Right lobe of liver (tissue), 6 donors: ENCODE measurements at regions not wholly inside any gene's neighbourhood (a gene's known extent, or its start where the extent isn't known, plus 50 kb on each side); places are given as distances from the start of the nearest gene placed in this dataset.

Experiments used
- ATAC-seq, 4 donors: fragments of 200-7000 bp; cut with Tn5 transposase; one replicate each; pipeline ENCODE4 v1.9.1; 2020; ENCODE audit warnings: mild to moderate bottlenecking in 4 of 4, moderate library complexity in 4 of 4
- DNase-seq, 3 donors: peaks; one replicate each; pipeline ENCODE4 v3.0.0-alpha.2; 2020
- H3K27ac ChIP-seq, 3 donors: fragments of 200-600 bp; one replicate each; pipeline ENCODE4 v1.8.0; 2022
- H3K27me3 ChIP-seq, 2 donors: fragments of 200-600 bp; one replicate each; pipeline ENCODE4 v1.8.0; 2022
- H3K36me3 ChIP-seq, 4 donors: fragments of 200-600 bp; sonication (generic) in 1 of 4; one replicate each; pipeline versions ENCODE4 v1.5.1 to v1.8.0; 2017 to 2022; ENCODE audit warnings: control low read depth in 1 of 4
- H3K4me1 ChIP-seq, 4 donors: fragments of 200-600 bp; sonication (generic) in 1 of 4; one replicate each; pipeline versions ENCODE4 v1.5.1 to v1.8.0; 2017 to 2022; ENCODE audit warnings: control low read depth in 1 of 4
- H3K4me3 ChIP-seq, 3 donors: fragments of 200-600 bp; one replicate each; pipeline ENCODE4 v1.8.0; 2022
- H3K9me3 ChIP-seq, 4 donors: fragments of 200-600 bp; sonication (generic) in 1 of 4; one replicate each; pipeline versions ENCODE4 v1.5.1 to v1.8.0; 2017 to 2022; ENCODE audit warnings: control low read depth in 1 of 4
- CTCF ChIP-seq, 4 donors: fragments of 200-600 bp in 3 of 4; fragments of 450-650 bp in 1 of 4; IDR thresholded peaks; one replicate each; pipeline versions ENCODE4 v1.5.1 to v1.8.0; 2016 to 2022; ENCODE audit warnings: antibody characterized with exemption in 4 of 4, mild to moderate bottlenecking in 2 of 4
- POLR2A ChIP-seq: fragments of 450-650 bp; IDR thresholded peaks from one replicate; pipeline ENCODE4 v1.6.1; 2017; ENCODE audit warnings: antibody characterized with exemption, mild to moderate bottlenecking
- WGBS: methylation state at CpG from one replicate; pipeline ENCODE4 v1.1.6; 2018; ENCODE audit warnings: low coverage, low lambda C conversion rate; ENCODE audit not compliant: insufficient coverage; ENCODE audit errors: missing lambda C conversion rate; 5-methylcytosine and 5-hydroxymethylcytosine counted together
- intact Hi-C, 2 donors: fragments of 100-400 bp; cut with DNase I; formaldehyde crosslinking; loops; one replicate each; pipeline versions ENCODE4 v1.11.2 to v1.14.1; 2022
- donor health status: DM: no; HTN: yes; CAD: no.
- donor health status: DM: no; HTN: no; CAD: no.
- donor health status: DM: no; HTN: no; CAD: no.
- donor health status: DM: no; HTN: yes; CAD: no.
- donor health status: DM: no; HTN: yes; CAD: no.

GRCh38 chr14:41549821-41550607, 56.7 kb upstream of the LRFN5 start:
- Histone ChIP-seq H3K4me3 (no peak overlapping the region), H3K36me3 (no peaks in the 10 kb centered on the region), H3K9me3 (no peaks in the 10 kb centered on the region), H3K4me1 (no peaks in the 10 kb centered on the region), H3K27ac (no peak overlapping the region), H3K27me3 (no peaks in the 10 kb centered on the region)
- intact Hi-C loops = no loop called here
- ATAC-seq = no peak
- 48% methylated on average over 2 of the region's 2 CpGs for WGBS
- no peak for DNase-seq
- no peak for TF ChIP-seq CTCF (IDR thresholded peaks at IDR 0.05)
- no peak for TF ChIP-seq POLR2A

GRCh38 chr14:41549282-41549681, 57.4 kb upstream of the LRFN5 start:
- Histone ChIP-seq H3K27me3 (no peaks in the 10 kb centered on the region), H3K4me1 (no peaks in the 10 kb centered on the region), H3K27ac (no peak overlapping the region), H3K36me3 (no peaks in the 10 kb centered on the region), H3K9me3 (no peaks in the 10 kb centered on the region), H3K4me3 (no peak overlapping the region)
- no peak for TF ChIP-seq POLR2A
- TF ChIP-seq CTCF (IDR thresholded peaks at IDR 0.05) = no peak
- ATAC-seq (no peak), DNase-seq (no peak)
- intact Hi-C loops = no loop called here
- WGBS = 60% methylated on average over 2 of the region's 2 CpGs

GRCh38 chr14:41548666-41549065, 58.0 kb upstream of the LRFN5 start:
- Histone ChIP-seq H3K36me3 (no peaks in the 10 kb centered on the region), H3K27ac (no peak overlapping the region), H3K4me1 (no peaks in the 10 kb centered on the region), H3K27me3 (no peaks in the 10 kb centered on the region), H3K9me3 (no peaks in the 10 kb centered on the region), H3K4me3 (no peak overlapping the region)
- intact Hi-C loops = no loop called here
- TF ChIP-seq CTCF (IDR thresholded peaks at IDR 0.05) (no peak), POLR2A (no peak)
- ATAC-seq (no peak), DNase-seq (no peak)
- 26% methylated on average over 2 of the region's 2 CpGs for WGBS

GRCh38 chr14:41541333-41541732, 65.3 kb upstream of the LRFN5 start:
- H3K36me3 ChIP-seq = no peaks in the 10 kb centered on the region
- no peaks in the 10 kb centered on the region for H3K27me3 ChIP-seq
- no peak for TF ChIP-seq POLR2A
- no peak for TF ChIP-seq CTCF (IDR thresholded peaks at IDR 0.05)
- H3K27ac ChIP-seq = no peak overlapping the region
- ATAC-seq (no peak), DNase-seq (no peak)
- WGBS = 78% methylated on average over 3 of the region's 3 CpGs
- H3K4me3 ChIP-seq = no peak overlapping the region
- H3K4me1 ChIP-seq = no peaks in the 10 kb centered on the region
- intact Hi-C loops = no loop called here
- no peaks in the 10 kb centered on the region for H3K9me3 ChIP-seq
